Panc1 (cell line): ENCODE measurements at regions not wholly inside any gene's neighbourhood (a gene's known extent, or its start where the extent isn't known, plus 50 kb on each side); places are given as distances from the start of the nearest gene placed in this dataset.

ENCODE experiments used
- ATAC-seq: fragments of 200-7000 bp; cut with Tn5 transposase; 2 replicates; pipeline ENCODE4 v1.9.1; 2020; ENCODE audit warnings: mild to moderate bottlenecking, moderate library complexity
- BruUV-seq: library from RNA; stranded (reverse); fragments of 400-500 nt; replicated peaks from 2 replicates; lab custom pipeline; 2021; lab: Mats Ljungman, UMichigan
- CTCF ChIA-PET: fragments of 300-600 bp; sonication (Branson Sonifier 250); formaldehyde crosslinking; loops from one replicate; lab custom pipeline; 2022; ENCODE audit warnings: antibody characterized with exemption; lab: Charles Lee
- POLR2A ChIA-PET: fragments of 300-600 bp; sonication (Branson Sonifier 250); formaldehyde crosslinking; loops from one replicate; lab custom pipeline; 2022; ENCODE audit warnings: antibody characterized with exemption; lab: Charles Lee
- DNase-seq: peaks from one replicate; pipeline ENCODE4 v3.0.0-alpha.2; 2010; ENCODE audit warnings: low read depth, low spot score
- H3K27ac ChIP-seq: 2 replicates; pipeline ENCODE4 v1.5.1; 2011; ENCODE audit warnings: mild to moderate bottlenecking, low read length, inconsistent platforms
- H3K27me3 ChIP-seq: fragments of 200-500 bp; sonication (Bioruptor generic); 2 replicates; pipeline ENCODE4 v1.6.0; 2014; ENCODE audit warnings: low read length, inconsistent platforms; ENCODE audit not compliant: control insufficient read depth, insufficient read depth
- H3K36me3 ChIP-seq: fragments of 200-500 bp; sonication (Bioruptor generic); 2 replicates; pipeline ENCODE4 v1.5.1; 2014; ENCODE audit warnings: inconsistent platforms, mild to moderate bottlenecking, low read length, moderate library complexity; ENCODE audit not compliant: control insufficient read depth, insufficient read depth
- H3K4me1 ChIP-seq: 2 replicates; pipeline ENCODE4 v1.5.1; 2011; ENCODE audit warnings: inconsistent platforms, mild to moderate bottlenecking, low read length, moderate library complexity; ENCODE audit not compliant: control insufficient read depth, insufficient read depth
- H3K4me3 ChIP-seq, 2 experiments: 2 replicates each; pipeline ENCODE4 v1.5.1; 2011 to 2012; ENCODE audit warnings: low read depth in 2 of 2, low read length in 2 of 2, mild to moderate bottlenecking in 2 of 2, inconsistent platforms in 1 of 2, moderate library complexity in 1 of 2
- H3K9me3 ChIP-seq: fragments of 200-500 bp; sonication (Bioruptor generic); 2 replicates; pipeline ENCODE4 v1.5.1; 2014; ENCODE audit warnings: low read depth, mild to moderate bottlenecking, inconsistent platforms, low read length, moderate library complexity; ENCODE audit not compliant: control insufficient read depth, insufficient read depth
- POLR2AphosphoS5 ChIP-seq: IDR thresholded peaks from 2 replicates; pipeline ENCODE4 v1.6.1; 2012; ENCODE audit warnings: mild to moderate bottlenecking, low read depth, low read length, moderate library complexity
- SIN3A ChIP-seq: IDR thresholded peaks from 2 replicates; pipeline ENCODE4 v1.6.1; 2012; ENCODE audit warnings: low read depth, mild to moderate bottlenecking, low read length, moderate library complexity, borderline replicate concordance; ENCODE audit not compliant: insufficient read depth
- TCF7L2 ChIP-seq: IDR thresholded peaks from 2 replicates; pipeline ENCODE4 v1.6.1; 2011; ENCODE audit warnings: mild to moderate bottlenecking, low read depth, low read length, inconsistent platforms
- in situ Hi-C: cut with HindIII; loops from 2 replicates; pipeline ENCODE4 v1.10.0; 2016; ENCODE audit warnings: low sequenced_read_pairs, low pct_unique_long_range_greater_than_20kb
- intact Hi-C: fragments of 100-400 bp; cut with micrococcal nuclease; formaldehyde crosslinking; loops from one replicate; pipeline ENCODE4 v1.10.0; 2022; ENCODE audit not compliant: unreplicated experiment
- TF ChIP-seq, protein P1 (sequence below): fragments of 450-650 bp; IDR thresholded peaks from 2 replicates; pipeline ENCODE4 v1.5.1; 2017; ENCODE audit warnings: mild to moderate bottlenecking
- TF ChIP-seq, protein P2 (sequence below), 2 experiments: IDR thresholded peaks; 2 replicates each; pipeline ENCODE4 v1.6.1; 2011 to 2012; ENCODE audit warnings: low read depth in 2 of 2, control low read depth in 1 of 2, low read length in 1 of 2, mild to moderate bottlenecking in 1 of 2, moderate library complexity in 1 of 2; ENCODE audit not compliant: insufficient read depth in 1 of 2

DNA sequence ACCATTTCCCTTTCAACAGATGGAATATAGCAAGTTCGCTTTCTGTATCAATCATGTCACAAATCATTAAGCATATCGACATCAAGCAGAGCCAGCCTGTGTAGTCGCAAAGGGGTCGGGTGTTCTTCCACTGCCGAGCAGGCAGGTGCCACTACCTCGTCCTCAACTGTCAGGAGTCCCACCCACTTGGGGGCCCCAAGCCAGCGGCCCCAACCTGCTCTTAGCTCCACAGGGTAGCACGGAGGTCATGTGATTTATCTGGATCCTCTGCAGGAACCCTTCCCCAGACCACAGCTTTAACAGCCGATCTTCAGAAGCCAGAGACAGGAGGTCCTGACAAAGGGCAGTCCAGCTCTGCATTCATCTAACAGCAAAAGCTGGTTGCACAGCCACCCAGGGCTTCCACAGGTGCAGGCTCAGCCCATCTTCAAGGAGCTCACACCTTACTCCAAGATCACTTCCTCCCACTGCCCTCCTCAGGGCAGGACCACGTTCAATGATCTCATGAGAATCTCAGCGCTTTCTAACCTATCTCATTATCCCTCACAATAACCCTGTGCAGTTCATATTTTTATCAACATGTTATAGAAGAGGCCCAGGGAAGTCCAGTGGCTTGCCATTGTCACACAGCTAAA, 110.2 kb downstream of the TRIM29 start:
- in situ Hi-C loops (no loop called here), intact Hi-C loops (no loop called here)
- ATAC-seq (no peak), DNase-seq (no peak)
- no peak overlapping the region for H3K4me3 ChIP-seq
- POLR2A ChIA-PET = interaction anchor here (1.0 kb wide), 1 partner anchor 9 kb away, joined by 3 read pairs; no protein-coding TSS in a partner anchor
- TF ChIP-seq, protein P1, sequence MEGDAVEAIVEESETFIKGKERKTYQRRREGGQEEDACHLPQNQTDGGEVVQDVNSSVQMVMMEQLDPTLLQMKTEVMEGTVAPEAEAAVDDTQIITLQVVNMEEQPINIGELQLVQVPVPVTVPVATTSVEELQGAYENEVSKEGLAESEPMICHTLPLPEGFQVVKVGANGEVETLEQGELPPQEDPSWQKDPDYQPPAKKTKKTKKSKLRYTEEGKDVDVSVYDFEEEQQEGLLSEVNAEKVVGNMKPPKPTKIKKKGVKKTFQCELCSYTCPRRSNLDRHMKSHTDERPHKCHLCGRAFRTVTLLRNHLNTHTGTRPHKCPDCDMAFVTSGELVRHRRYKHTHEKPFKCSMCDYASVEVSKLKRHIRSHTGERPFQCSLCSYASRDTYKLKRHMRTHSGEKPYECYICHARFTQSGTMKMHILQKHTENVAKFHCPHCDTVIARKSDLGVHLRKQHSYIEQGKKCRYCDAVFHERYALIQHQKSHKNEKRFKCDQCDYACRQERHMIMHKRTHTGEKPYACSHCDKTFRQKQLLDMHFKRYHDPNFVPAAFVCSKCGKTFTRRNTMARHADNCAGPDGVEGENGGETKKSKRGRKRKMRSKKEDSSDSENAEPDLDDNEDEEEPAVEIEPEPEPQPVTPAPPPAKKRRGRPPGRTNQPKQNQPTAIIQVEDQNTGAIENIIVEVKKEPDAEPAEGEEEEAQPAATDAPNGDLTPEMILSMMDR = no peak
- TF ChIP-seq POLR2AphosphoS5 (no peak), TCF7L2 (no peak), SIN3A (no peak)
- TF ChIP-seq, protein P2, sequence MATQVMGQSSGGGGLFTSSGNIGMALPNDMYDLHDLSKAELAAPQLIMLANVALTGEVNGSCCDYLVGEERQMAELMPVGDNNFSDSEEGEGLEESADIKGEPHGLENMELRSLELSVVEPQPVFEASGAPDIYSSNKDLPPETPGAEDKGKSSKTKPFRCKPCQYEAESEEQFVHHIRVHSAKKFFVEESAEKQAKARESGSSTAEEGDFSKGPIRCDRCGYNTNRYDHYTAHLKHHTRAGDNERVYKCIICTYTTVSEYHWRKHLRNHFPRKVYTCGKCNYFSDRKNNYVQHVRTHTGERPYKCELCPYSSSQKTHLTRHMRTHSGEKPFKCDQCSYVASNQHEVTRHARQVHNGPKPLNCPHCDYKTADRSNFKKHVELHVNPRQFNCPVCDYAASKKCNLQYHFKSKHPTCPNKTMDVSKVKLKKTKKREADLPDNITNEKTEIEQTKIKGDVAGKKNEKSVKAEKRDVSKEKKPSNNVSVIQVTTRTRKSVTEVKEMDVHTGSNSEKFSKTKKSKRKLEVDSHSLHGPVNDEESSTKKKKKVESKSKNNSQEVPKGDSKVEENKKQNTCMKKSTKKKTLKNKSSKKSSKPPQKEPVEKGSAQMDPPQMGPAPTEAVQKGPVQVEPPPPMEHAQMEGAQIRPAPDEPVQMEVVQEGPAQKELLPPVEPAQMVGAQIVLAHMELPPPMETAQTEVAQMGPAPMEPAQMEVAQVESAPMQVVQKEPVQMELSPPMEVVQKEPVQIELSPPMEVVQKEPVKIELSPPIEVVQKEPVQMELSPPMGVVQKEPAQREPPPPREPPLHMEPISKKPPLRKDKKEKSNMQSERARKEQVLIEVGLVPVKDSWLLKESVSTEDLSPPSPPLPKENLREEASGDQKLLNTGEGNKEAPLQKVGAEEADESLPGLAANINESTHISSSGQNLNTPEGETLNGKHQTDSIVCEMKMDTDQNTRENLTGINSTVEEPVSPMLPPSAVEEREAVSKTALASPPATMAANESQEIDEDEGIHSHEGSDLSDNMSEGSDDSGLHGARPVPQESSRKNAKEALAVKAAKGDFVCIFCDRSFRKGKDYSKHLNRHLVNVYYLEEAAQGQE (IDR thresholded peaks at IDR 0.05; ENCODE audit: insufficient read depth in 1 of 2, low read depth in 2 of 2, low read length in 1 of 2) = no peak
- CTCF ChIA-PET = no interaction called here
- no peaks in the 10 kb centered on the region for H3K36me3 ChIP-seq
- H3K4me1 ChIP-seq = no peaks in the 10 kb centered on the region
- peaks cover 3% of the 10 kb centered on the region for H3K27me3 ChIP-seq
- BruUV-seq = no TSS peak
- H3K27ac ChIP-seq = no peak overlapping the region
- H3K9me3 ChIP-seq = no peaks in the 10 kb centered on the region

DNA sequence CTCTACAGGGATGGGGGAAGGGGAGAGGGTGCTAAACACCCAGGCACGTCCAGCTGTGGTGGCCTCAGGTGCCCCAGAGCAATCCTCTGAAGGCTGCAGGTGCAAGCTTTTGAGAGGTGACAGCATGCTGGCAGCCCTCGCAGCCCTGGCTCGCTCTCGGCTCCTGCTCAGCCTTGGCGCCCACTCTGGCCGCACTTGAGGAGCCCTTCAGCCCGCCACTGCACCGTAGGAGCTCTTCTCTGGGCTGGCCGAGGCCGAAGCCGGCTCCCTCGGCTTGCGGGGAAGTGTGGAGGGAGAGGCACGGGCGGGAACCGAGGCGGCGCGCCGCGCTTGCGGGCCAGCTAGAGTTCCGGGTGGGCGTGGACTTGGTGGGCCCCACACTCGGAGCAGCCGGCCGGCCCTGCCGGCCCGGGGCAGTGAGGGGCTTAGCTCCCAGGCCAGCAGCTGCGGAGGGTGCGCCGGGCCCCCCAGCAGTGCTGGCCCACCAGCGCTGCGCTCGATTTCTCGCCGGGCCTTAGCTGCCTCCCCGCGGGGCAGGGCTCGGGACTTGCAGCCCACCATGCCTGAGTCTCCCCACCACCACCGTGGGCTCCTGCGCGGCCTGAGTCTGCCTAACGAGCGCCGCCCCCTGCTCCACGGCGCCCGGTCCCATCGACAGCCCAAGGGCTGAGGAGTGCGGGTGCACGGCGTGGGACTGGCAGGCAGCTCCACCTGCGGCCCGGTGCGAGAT, 112.1 kb downstream of the TRIM29 start:
- Histone ChIP-seq H3K36me3 (no peaks in the 10 kb centered on the region), H3K4me1 (no peaks in the 10 kb centered on the region), H3K9me3 (no peaks in the 10 kb centered on the region), H3K27ac (no peak overlapping the region), H3K27me3 (peaks cover 3% of the 10 kb centered on the region), H3K4me3 (no peak overlapping the region)
- intact Hi-C loops (no loop called here), in situ Hi-C loops (no loop called here)
- DNase-seq = no peak
- no TSS peak for BruUV-seq
- POLR2A ChIA-PET = no interaction called here
- TF ChIP-seq POLR2AphosphoS5 = no peak
- TF ChIP-seq, protein P2 (IDR thresholded peaks at IDR 0.05; ENCODE audit: insufficient read depth in 1 of 2, low read depth in 2 of 2, low read length in 1 of 2) = no peak
- TF ChIP-seq SIN3A = no peak
- TF ChIP-seq TCF7L2 = no peak
- TF ChIP-seq, protein P1 = no peak
- CTCF ChIA-PET = interaction anchor here (0.7 kb wide), 1 partner anchor 344 kb away, joined by 3 read pairs; no protein-coding TSS in a partner anchor
- ATAC-seq = no peak
